ENCODE measurements at regions not wholly inside any gene's neighbourhood (a gene's known extent, or its start where the extent isn't known, plus 50 kb on each side); places are given as distances from the start of the nearest gene placed in this dataset.
A peak's percentile ranks its signal among the peaks of the same experiment; 100 is the strongest.
"Not testable (repeated sequence)": the region's sequence is repeated elsewhere in the genome, so short reads cannot be mapped to it uniquely, and the experiment has no call there.

DNA sequence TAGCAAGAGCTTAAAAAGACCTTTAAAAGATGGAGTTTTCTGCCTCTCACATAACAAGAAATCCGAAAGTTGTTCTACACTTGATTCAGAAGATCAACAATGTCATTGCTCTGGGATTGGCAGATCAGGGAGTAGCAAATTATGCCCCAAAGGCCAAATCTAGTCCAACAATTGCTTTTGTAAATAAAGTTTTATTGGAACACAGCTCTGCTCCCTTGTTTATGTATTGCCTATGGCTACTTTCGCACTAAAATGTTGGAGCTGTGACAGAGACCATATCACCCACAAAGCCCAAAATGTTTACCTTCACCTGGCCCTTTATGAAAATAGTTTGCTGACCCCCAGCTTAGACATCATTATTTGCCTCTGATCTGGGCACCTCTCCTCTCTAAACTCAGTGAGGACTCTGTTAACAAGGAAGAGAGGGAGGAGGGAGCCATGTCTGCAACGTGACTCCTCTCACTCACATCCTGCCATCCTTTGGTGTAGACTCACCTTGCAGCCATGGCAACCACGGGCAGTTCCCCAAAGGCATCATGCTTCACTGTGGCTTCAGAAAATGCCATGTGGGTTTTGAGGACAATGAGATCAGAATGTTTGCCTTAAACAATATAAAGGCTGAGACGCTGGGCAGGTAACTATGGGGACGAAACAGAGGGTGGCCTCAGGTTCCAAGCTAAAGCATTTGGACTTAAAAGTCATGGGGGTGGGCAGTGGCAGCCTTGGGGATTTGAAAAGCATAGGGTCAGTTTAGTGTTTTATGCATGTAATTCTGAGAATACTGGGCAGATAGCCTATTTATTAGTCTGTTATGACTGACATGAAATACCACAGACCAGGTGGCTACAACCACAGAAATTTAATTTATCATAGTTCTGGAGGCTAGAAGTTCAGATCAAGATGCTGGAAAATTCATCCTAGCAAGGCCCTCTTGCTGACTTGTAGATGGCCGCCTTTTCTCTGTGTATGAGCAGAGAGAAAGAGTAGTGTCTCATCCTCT lies 149.7 kb upstream of the TNFAIP3 start:
- Mint-ChIP-seq H3K9me3 (peaks cover 8% of the 10 kb centered on the region), H3K4me3 (peak overlapping the region; percentile 42), H3K4me1 (peaks cover 52% of the 10 kb centered on the region), H3K27ac (peak overlapping the region; percentile 92), H3K36me3 (peaks cover 15% of the 10 kb centered on the region)
- ATAC-seq, result peak; percentile 85
- DNase-seq (ENCODE audit: low spot score in 2 of 2), result peak; percentile 40 to 72

DNA sequence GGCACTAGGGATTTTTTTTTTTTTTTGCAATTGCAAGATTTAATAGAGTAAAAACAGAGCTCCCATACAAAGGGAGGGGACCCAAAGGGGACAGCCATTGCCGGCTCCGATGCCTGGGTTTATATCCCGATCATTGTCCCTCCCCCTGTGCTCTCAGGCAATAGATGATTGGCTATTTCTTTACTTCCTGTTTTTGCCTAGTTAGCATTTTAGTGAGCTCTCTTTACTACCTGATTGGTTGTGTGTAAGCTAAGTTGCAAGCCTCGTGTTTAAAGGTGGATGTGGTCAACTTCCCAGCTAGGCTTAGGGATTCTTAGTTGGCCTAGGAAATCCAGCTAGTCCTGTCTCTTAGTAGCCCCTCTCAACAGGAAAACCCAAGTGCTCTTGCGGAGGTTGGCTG lies 148.2 kb upstream of the TNFAIP3 start:
- Mint-ChIP-seq H3K36me3 (peaks cover 15% of the 10 kb centered on the region), H3K4me1 (peaks cover 59% of the 10 kb centered on the region)
- not testable (repeated sequence) for ATAC-seq; H3K4me3 Mint-ChIP-seq; H3K9me3 Mint-ChIP-seq; DNase-seq (ENCODE audit: low spot score in 2 of 2); H3K27ac Mint-ChIP-seq

DNA sequence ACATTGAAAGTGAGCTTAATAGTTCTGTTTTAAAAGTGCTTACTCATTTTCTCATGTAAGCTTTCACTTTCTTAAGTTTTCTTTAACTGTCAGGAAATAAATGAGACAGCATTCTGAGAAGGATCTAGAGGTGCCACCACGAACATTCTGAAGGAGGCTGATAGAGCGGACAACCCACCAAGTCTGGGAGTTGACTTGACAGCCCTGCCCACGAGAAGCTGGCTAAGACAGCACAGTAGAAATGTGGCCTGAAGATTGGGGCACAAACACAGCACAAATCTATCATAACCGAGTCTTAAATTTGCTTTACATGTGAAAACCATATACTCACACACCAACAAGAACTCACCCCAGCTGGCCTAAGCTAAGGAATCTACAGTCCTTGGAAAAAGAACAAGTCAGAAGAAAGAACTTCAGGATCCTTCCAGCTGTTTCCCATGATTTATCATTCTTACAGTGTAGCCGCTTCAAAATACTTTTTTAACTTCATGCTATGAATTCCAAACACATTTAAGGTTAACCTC lies 144.2 kb upstream of the TNFAIP3 start:
- peak; percentile 97 for ATAC-seq
- no peak for DNase-seq (ENCODE audit: low spot score in 2 of 2)
- Mint-ChIP-seq H3K9me3 (no peaks in the 10 kb centered on the region), H3K4me3 (no peak overlapping the region), H3K36me3 (no peaks in the 10 kb centered on the region), H3K27ac (peak overlapping the region; percentile 55), H3K4me1 (peaks cover 39% of the 10 kb centered on the region)

DNA sequence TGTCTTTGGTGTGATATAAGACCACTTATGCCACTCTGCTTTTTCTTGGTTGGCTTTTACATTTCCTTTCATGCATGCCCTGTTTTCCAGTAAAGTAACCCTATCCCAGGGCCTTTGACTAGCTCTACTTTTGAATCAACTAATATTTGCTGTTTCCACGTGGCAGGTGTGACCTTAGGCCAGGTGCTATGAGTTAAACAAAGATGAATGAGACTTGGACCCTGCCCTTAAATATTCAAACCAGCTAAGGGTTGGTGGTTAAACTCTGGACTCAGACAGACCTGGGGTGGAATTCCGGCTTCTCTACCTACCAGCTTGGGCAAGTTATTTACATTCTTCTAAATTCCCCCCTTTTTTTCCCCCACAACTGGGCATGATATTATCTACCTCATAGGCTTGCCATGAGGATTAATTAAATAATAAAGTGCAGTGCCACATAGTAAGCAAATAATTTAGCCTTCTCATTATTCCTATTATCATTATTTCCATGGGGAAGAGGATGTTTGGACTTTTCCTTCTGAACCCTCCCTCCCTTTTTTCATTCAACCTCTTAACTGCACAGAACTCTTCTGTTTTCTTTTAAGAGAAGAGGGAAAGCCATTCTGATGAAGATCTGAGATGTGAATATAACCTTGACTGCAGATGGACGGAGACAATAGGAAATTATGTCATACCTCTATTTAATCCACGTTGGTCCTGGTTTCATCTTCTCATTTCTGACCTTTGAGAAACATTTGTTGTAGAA lies 143.6 kb upstream of the TNFAIP3 start:
- DNase-seq (ENCODE audit: low spot score in 2 of 2), result no peak
- ATAC-seq, result no peak
- Mint-ChIP-seq H3K9me3 (no peaks in the 10 kb centered on the region), H3K4me1 (peaks cover 35% of the 10 kb centered on the region), H3K4me3 (no peak overlapping the region), H3K36me3 (no peaks in the 10 kb centered on the region), H3K27ac (no peak overlapping the region)

DNA sequence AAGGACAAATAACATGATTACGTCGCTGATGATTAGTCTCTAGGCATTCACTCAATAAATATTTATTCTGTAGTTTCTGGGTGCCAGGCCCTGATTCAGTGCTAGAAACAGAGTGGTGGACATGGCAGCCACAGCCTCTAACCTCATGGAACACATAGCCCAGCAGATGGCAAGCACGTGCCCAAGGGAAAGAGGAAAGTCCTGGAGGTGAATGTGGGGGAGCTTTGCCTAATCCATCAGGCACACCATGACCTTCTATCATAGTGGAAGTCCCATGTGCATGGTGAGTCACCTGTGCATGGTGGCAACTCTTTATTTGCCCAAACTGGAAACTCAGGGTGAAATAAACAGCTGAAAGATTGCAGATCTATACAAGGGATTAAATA lies 143.0 kb upstream of the TNFAIP3 start:
- H3K4me3 Mint-ChIP-seq, result no peak overlapping the region
- no peak for ATAC-seq
- H3K9me3 Mint-ChIP-seq, result no peaks in the 10 kb centered on the region
- no peaks in the 10 kb centered on the region for H3K36me3 Mint-ChIP-seq
- no peak for DNase-seq (ENCODE audit: low spot score in 2 of 2)
- H3K4me1 Mint-ChIP-seq, result peaks cover 33% of the 10 kb centered on the region
- H3K27ac Mint-ChIP-seq, result no peak overlapping the region

DNA sequence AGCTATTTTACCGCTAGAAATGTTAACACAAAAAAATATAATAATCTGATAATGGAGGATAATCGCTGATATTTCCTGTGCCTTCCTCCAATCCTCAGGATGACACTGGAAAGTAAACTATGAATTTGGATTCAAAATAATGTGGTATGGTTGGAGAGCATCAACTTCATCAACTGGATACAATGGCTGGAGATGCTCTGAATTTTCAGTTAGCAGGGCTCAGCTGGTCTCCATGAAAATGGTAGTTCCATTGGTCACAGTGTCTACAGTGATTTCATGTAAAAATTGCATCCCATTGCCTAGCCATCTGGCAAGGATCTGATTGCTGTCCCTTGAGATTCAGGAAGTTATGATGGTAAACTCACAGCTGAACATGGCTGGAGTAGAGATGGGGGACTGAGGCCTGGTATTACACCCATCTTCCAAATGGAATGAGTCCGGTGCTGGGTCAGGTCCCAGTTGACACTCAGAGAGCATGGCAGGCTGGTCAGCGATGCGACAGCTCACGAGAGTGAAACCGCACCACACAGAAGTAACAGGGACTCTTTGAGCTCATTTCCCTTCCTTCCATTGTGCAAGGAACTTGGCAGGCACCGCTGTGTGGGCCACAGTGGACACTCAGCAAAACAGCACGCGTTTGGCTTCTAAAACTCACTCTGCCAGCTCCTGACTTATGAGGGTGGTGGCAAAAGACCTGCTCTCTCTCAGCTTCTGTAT lies 142.4 kb upstream of the TNFAIP3 start:
- H3K9me3 Mint-ChIP-seq, result no peaks in the 10 kb centered on the region
- H3K4me3 Mint-ChIP-seq, result no peak overlapping the region
- no peak for ATAC-seq

DNA sequence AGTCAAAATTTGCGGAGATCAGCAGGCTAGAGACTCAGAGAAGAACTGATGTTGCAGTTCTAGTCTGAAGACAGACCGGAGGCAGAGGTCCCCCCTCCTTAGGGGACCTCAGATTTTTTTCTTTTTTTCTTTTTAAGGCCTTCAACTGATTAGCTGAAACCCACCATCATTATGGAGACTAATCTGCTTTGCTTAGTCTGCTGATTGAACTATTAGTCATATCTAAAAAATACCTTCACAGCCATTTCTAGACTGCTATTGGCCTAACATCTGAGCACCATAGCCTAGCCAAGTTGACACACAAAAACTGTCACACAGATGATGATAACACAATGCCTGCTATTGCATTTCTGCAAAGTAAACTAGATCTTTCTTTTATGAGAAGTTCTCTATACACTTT lies 141.1 kb upstream of the TNFAIP3 start:
- H3K4me3 Mint-ChIP-seq, result no peak overlapping the region
- no peaks in the 10 kb centered on the region for H3K36me3 Mint-ChIP-seq
- ATAC-seq (no peak), DNase-seq (ENCODE audit: low spot score in 2 of 2) (no peak)
- H3K27ac Mint-ChIP-seq, result no peak overlapping the region
- peaks cover 33% of the 10 kb centered on the region for H3K4me1 Mint-ChIP-seq
- H3K9me3 Mint-ChIP-seq, result no peaks in the 10 kb centered on the region

More for the DNA sequence above, 142.4 kb upstream of the TNFAIP3 start:
- Mint-ChIP-seq H3K27ac (no peak overlapping the region), H3K36me3 (no peaks in the 10 kb centered on the region), H3K4me1 (peaks cover 33% of the 10 kb centered on the region)
- no peak for DNase-seq (ENCODE audit: low spot score in 2 of 2)

DNA sequence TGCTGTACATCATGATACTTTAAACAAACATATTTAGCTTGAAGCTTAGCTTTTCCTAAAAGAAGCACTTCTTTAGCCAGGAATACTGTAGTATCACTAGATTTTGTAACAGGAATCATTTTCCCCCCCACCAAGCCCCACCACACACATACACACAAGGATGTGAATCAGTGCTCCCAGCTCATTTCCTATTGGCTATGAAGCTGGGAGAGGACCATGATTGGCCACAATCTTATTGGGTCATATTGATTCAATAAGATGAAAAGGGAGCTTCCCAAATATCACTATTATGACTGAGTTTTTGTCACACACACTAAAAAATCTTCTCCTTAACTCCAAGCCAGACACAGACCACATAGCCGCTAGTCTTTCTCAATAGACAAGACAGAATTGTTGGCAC lies 140.5 kb upstream of the TNFAIP3 start:
- Mint-ChIP-seq H3K36me3 (no peaks in the 10 kb centered on the region), H3K27ac (no peak overlapping the region), H3K4me1 (peaks cover 33% of the 10 kb centered on the region), H3K9me3 (no peaks in the 10 kb centered on the region), H3K4me3 (no peak overlapping the region)
- no peak for ATAC-seq
- DNase-seq (ENCODE audit: low spot score in 2 of 2), result no peak

DNA sequence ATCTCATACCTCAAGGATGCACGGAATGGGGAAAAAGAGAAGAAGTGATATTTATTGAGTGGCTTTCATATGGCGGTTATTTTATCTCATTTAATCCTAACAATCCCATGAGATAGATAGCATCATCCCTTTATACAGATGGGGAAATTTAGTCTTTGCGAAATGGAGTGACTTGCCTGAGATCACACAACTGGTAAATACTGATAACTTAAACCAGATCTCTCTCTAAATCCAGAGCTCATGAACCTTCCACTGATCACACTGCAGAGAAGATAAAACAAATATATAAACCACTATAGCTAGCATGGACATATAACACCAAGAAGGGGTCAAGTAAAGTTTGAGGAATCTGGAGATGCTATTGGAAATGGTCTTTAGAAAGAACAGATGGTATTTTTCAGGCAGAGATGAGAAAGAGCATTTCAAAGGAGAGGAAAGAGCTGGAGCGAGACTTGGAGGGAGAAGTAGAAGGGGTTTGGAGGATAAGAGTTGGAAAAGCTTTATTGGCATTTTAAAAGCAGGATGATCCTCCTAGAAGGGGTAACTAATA lies 139.8 kb upstream of the TNFAIP3 start:
- DNase-seq (ENCODE audit: low spot score in 2 of 2) (no peak), ATAC-seq (no peak)
- Mint-ChIP-seq H3K4me1 (peaks cover 33% of the 10 kb centered on the region), H3K4me3 (no peak overlapping the region), H3K36me3 (no peaks in the 10 kb centered on the region), H3K9me3 (no peaks in the 10 kb centered on the region), H3K27ac (no peak overlapping the region)

DNA sequence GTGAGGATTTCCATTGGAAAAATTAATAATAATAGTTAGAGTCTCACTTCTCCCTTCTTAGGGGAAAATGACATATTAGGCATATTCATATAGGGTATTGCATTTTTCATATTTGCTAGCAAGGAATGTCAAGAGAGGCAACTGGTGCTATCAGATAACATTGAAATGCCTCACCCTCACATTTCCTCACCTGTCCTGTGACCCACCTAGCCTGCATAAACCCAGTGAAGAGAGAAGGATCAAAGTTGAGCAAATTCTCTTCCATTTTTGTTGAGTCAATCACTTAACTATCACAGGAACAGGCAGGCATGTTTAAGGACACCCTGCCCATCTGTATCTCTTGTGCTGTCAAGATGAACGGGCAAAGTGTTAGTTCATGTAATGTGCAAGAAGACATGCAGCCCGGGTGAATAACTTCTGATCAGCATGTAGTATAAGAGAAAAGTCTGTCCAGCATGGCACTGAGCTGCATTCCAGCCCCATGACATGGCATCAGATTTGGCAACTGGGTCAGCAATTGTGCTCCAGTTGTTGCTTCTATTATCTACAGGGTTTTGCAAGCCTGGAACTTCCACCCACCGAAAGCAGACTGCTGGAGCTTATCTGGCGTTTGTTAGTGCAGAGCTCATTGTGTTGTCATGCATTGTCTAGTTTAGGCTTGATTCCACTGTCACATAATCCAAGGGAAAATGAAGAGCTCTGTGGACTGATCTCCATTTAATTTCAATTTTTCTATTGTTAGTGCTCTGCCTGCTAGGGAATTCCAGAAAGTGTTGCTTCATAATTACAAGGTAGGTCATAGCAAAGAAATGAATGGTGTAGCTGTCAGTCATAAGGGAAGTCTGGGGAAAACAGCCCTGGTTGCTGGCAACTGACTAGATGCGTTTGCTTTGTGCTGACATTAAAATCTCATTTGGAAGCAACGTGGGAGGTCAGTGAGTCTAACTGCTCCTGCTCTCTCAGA lies 138.4 kb upstream of the TNFAIP3 start:
- no peak overlapping the region for H3K27ac Mint-ChIP-seq
- H3K4me3 Mint-ChIP-seq, result no peak overlapping the region
- H3K4me1 Mint-ChIP-seq, result peaks cover 20% of the 10 kb centered on the region
- H3K9me3 Mint-ChIP-seq, result no peaks in the 10 kb centered on the region
- no peaks in the 10 kb centered on the region for H3K36me3 Mint-ChIP-seq
- no peak for DNase-seq (ENCODE audit: low spot score in 2 of 2)
- ATAC-seq, result no peak

DNA sequence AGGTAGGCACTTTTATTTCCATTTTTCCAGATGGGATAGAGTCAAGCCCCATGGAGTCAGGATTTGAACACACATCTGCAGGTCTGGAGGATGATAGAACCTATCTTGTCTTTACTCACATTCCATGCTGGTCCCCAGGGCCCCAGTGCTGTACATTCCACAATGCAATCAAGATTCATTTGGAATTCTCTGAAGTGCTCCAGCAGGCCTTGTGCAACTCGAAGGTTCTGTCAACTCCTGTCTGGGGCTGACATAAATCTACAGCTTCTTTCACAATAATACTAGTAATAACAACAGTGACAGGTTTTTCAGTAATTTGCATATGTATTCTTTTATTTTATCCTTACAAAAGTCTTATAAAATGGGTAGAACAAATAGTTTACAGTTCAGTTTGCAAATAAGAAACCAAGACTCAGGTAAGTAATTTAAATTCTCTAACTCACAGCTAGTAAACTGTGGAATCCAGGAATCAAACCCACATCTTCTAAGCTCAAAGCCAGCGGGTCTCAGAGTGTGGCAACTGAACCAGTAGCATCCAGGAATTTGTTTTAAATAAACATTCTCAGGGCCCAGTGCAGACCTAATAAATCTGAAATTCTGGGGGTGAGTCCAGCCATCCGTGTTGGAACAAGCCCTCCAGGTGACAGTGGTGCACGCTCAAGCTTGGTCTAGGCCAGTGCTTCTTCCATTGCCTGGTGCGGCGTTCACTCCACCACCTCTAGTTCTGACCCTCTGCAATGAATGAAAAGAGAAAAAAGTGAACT lies 137.0 kb upstream of the TNFAIP3 start:
- Mint-ChIP-seq H3K36me3 (no peaks in the 10 kb centered on the region), H3K27ac (no peak overlapping the region), H3K9me3 (no peaks in the 10 kb centered on the region), H3K4me3 (no peak overlapping the region), H3K4me1 (peaks cover 13% of the 10 kb centered on the region)
- no peak for ATAC-seq
- no peak for DNase-seq (ENCODE audit: low spot score in 2 of 2)

DNA sequence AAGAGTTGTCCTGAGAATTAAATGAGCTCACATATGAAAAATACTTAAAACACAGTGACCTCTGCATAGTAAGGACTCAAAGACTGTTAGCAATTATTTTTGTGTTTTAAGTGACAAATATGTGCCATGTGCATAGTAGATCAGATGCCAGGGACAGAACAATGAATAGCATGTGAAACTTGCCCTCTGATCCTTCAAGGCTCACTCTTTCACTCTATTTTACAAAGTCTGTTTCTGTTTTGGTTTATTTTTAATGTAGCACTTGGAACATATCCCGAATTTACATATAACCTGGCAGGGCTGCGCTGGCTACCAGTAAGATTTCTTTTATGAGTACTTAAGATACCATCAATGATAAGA lies 135.5 kb upstream of the TNFAIP3 start:
- Mint-ChIP-seq H3K36me3 (no peaks in the 10 kb centered on the region), H3K9me3 (no peaks in the 10 kb centered on the region)

DNA sequence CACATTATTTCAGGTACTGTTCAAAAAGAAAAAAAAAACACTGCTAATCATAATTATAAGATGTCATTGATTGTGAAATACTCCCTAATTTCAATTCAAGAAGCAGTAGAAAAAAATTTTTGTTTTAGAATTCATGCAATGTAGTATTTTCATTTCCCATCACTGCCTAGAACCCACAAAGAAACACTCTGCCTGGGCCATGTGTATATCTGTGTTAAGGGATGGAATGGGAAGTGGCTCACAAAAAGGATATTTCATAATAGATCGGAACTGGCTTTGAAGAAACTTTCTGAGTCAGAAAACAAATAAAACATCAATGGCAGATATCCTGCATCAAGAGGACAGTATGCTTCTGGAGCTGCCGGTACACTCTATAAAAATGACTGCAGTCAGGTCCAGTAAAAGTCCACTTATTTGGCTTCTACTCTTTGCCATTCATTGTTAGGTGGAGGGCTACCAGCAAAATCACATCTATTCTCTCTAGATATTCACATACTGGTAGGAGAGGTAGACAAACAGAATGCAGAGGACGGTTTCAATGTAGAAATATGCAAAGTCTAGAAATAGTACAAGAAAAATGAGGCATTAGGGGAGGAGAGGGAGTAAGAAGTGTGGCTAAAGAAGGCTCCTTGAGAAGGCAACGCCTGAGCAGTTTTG lies 135.0 kb upstream of the TNFAIP3 start:
- Mint-ChIP-seq H3K36me3 (no peaks in the 10 kb centered on the region), H3K27ac (no peak overlapping the region), H3K4me3 (no peak overlapping the region), H3K9me3 (no peaks in the 10 kb centered on the region), H3K4me1 (peaks cover 19% of the 10 kb centered on the region)
- DNase-seq (ENCODE audit: low spot score in 2 of 2) (no peak), ATAC-seq (no peak)

More for the DNA sequence above, 135.5 kb upstream of the TNFAIP3 start:
- ATAC-seq, result no peak
- DNase-seq (ENCODE audit: low spot score in 2 of 2), result no peak
- H3K4me3 Mint-ChIP-seq, result no peak overlapping the region
- peaks cover 15% of the 10 kb centered on the region for H3K4me1 Mint-ChIP-seq
- no peak overlapping the region for H3K27ac Mint-ChIP-seq

Measured in stimulated activated effector memory CD8-positive, alpha-beta T cell treated with anti-CD3 and anti-CD28 coated beads, Interleukin-12 subunit alpha, Interleukin-12 subunit beta, amount 100 ng/mL, for 72 hours (primary cell).